GM12878 (cell line): ENCODE measurements at regions not wholly inside any gene's neighbourhood (a gene's known extent, or its start where the extent isn't known, plus 50 kb on each side); places are given as distances from the start of the nearest gene placed in this dataset.

Experiments
- SMAD1 ChIP-seq: fragments of 450-650 bp; IDR thresholded peaks from 2 replicates; pipeline ENCODE4 v1.6.1; 2018; ENCODE audit warnings: mild to moderate bottlenecking, low read depth; ENCODE audit not compliant: partially characterized antibody
- TF ChIP-seq, protein P1 (sequence below), 3 experiments: IDR thresholded peaks in 2 of 3; conservative IDR thresholded peaks in 1 of 3; 2 replicates each; pipeline ENCODE4 v1.5.1; 2011; ENCODE audit warnings: low read depth in 3 of 3, low read length in 3 of 3, mild to moderate bottlenecking in 3 of 3, control low read depth in 2 of 3, moderate library complexity in 2 of 3, inconsistent platforms in 1 of 3, mixed read lengths in 1 of 3; ENCODE audit not compliant: control insufficient read depth in 2 of 3, insufficient read depth in 1 of 3; ENCODE audit errors: extremely low read depth in 1 of 3
- TF ChIP-seq, protein P2 (sequence below): IDR thresholded peaks from 2 replicates; pipeline ENCODE4 v1.6.1; 2012; ENCODE audit warnings: mild to moderate bottlenecking, low read depth, low read length

DNA sequence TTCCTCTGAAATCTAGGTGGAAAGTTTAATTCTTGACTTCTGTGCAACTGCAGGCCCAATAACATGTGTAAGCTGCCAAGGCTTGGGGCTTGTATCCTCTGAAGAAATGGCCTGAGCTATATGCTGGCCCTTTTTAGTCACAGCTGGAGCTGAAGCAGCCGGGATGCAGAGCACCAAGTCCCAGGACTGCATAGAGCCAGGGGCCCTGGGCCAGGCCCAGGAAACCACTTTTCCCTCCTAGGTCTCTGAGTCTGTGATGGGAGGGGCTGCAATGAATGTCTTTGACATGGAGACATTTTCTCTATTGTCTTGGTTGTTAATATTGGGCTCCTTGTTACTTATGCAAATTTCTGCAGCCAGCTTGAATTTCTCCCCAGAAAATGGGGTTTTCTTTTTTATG is 588.5 kb downstream of the CENPC start:
- TF ChIP-seq, protein P1, sequence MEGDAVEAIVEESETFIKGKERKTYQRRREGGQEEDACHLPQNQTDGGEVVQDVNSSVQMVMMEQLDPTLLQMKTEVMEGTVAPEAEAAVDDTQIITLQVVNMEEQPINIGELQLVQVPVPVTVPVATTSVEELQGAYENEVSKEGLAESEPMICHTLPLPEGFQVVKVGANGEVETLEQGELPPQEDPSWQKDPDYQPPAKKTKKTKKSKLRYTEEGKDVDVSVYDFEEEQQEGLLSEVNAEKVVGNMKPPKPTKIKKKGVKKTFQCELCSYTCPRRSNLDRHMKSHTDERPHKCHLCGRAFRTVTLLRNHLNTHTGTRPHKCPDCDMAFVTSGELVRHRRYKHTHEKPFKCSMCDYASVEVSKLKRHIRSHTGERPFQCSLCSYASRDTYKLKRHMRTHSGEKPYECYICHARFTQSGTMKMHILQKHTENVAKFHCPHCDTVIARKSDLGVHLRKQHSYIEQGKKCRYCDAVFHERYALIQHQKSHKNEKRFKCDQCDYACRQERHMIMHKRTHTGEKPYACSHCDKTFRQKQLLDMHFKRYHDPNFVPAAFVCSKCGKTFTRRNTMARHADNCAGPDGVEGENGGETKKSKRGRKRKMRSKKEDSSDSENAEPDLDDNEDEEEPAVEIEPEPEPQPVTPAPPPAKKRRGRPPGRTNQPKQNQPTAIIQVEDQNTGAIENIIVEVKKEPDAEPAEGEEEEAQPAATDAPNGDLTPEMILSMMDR (IDR thresholded peaks at IDR 0.05 in 2 of 3, conservative IDR thresholded peaks at IDR 0.05 in 1 of 3; ENCODE audit: control insufficient read depth in 2 of 3, extremely low read depth in 1 of 3, insufficient read depth in 1 of 3, low read depth in 3 of 3, low read length in 3 of 3): no peak
- TF ChIP-seq SMAD1: no peak
- TF ChIP-seq, protein P2, sequence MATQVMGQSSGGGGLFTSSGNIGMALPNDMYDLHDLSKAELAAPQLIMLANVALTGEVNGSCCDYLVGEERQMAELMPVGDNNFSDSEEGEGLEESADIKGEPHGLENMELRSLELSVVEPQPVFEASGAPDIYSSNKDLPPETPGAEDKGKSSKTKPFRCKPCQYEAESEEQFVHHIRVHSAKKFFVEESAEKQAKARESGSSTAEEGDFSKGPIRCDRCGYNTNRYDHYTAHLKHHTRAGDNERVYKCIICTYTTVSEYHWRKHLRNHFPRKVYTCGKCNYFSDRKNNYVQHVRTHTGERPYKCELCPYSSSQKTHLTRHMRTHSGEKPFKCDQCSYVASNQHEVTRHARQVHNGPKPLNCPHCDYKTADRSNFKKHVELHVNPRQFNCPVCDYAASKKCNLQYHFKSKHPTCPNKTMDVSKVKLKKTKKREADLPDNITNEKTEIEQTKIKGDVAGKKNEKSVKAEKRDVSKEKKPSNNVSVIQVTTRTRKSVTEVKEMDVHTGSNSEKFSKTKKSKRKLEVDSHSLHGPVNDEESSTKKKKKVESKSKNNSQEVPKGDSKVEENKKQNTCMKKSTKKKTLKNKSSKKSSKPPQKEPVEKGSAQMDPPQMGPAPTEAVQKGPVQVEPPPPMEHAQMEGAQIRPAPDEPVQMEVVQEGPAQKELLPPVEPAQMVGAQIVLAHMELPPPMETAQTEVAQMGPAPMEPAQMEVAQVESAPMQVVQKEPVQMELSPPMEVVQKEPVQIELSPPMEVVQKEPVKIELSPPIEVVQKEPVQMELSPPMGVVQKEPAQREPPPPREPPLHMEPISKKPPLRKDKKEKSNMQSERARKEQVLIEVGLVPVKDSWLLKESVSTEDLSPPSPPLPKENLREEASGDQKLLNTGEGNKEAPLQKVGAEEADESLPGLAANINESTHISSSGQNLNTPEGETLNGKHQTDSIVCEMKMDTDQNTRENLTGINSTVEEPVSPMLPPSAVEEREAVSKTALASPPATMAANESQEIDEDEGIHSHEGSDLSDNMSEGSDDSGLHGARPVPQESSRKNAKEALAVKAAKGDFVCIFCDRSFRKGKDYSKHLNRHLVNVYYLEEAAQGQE: no peak
